ENCODE measurements at regions not wholly inside any gene's neighbourhood (a gene's known extent, or its start where the extent isn't known, plus 50 kb on each side); places are given as distances from the start of the nearest gene placed in this dataset.

DNA sequence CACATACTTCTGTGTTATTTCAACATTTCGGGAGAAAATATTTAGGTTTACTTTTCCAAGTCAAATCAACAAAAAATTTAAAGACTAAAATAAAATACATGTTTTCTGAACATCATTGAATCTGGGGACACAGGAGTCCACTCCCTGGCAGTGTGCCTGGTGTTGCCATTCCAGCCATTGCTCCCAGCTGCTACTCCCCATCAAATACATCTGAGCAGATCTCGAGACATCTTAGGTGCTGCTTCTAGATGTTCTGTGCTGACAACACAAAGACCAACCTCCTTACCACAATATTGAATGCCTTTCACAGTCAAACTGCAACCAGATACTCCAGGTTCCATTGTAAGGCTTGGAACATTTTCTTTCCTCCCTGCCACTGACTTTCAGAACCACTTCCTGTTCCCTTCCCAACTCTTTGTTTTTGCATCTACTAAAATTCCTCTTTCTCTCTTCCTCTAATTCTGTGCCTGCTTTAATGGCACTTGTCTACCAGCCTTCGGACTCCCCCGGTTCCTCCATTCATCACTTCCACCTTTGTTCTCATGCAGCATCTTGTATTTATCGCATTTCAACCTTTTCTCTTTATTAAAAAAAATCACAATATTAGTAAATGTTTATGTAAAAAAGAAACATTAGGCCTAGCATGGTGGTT, 81.1 kb upstream of the SLC4A7 start:
- TF ChIP-seq, protein P1, sequence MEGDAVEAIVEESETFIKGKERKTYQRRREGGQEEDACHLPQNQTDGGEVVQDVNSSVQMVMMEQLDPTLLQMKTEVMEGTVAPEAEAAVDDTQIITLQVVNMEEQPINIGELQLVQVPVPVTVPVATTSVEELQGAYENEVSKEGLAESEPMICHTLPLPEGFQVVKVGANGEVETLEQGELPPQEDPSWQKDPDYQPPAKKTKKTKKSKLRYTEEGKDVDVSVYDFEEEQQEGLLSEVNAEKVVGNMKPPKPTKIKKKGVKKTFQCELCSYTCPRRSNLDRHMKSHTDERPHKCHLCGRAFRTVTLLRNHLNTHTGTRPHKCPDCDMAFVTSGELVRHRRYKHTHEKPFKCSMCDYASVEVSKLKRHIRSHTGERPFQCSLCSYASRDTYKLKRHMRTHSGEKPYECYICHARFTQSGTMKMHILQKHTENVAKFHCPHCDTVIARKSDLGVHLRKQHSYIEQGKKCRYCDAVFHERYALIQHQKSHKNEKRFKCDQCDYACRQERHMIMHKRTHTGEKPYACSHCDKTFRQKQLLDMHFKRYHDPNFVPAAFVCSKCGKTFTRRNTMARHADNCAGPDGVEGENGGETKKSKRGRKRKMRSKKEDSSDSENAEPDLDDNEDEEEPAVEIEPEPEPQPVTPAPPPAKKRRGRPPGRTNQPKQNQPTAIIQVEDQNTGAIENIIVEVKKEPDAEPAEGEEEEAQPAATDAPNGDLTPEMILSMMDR (conservative IDR thresholded peaks at IDR 0.05; ENCODE audit: low read length): no peak
- TF ChIP-seq EZH2phosphoT487 (IDR thresholded peaks at IDR 0.05; ENCODE audit: borderline replicate concordance): no peak
